Gastroesophageal sphincter (tissue), 3 donors: ENCODE measurements at regions not wholly inside any gene's neighbourhood (a gene's known extent, or its start where the extent isn't known, plus 50 kb on each side); places are given as distances from the start of the nearest gene placed in this dataset.

Source experiments
- POLR2AphosphoS5 ChIP-seq: sonication (generic); formaldehyde crosslinking; IDR thresholded peaks from one replicate; pipeline ENCODE4 v1.6.1; 2017; ENCODE audit warnings: antibody characterized with exemption
- TF ChIP-seq, protein P1 (sequence below), 4 experiments: fragments of 200-600 bp in 2 of 4; fragments of 450-650 bp in 2 of 4; sonication (generic) in 1 of 4; IDR thresholded peaks; one replicate each; pipeline ENCODE4 v1.5.1; 2017 to 2019; ENCODE audit warnings: antibody characterized with exemption in 4 of 4, mild to moderate bottlenecking in 2 of 4, moderate library complexity in 2 of 4

DNA sequence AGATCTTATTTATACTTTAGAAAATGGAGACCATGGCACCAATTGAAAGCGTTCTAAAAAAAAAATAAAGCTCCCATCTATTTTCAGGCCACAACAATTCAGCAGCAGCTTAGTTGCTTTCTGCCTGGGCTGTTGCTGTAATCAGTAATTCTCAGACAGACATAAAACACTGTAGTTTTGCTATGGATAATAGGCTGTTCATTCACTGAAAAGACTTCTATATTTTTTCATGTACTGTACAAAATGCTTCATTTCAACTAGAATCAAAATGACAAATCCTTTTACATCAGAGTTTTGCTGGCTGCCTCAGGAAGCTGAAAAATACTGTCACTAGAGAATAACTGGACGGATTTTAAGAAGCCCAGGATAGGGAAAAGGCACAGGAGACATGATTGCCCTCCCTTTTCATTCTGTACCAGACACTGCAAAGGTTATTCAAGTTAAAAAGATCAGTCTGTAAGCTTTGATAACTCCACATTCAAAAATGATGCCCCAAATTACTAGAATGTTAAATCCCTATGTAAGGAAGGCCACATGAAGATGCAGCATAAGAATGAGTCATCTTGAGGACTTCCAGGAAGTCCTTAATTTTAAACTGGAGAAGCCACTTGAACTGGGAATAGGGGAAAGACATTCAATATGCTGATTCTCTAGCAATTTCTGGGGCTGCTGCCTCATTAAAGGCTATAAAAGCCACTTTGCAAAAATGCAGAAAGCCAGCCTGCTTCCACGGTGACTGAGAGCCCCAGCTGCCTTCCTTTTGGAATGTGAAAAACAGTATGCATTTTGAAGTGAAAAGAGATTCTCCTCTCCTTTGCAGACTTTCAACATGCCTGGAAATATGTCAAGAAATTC is 403.2 kb upstream of the RASGEF1B start:
- TF ChIP-seq, protein P1, sequence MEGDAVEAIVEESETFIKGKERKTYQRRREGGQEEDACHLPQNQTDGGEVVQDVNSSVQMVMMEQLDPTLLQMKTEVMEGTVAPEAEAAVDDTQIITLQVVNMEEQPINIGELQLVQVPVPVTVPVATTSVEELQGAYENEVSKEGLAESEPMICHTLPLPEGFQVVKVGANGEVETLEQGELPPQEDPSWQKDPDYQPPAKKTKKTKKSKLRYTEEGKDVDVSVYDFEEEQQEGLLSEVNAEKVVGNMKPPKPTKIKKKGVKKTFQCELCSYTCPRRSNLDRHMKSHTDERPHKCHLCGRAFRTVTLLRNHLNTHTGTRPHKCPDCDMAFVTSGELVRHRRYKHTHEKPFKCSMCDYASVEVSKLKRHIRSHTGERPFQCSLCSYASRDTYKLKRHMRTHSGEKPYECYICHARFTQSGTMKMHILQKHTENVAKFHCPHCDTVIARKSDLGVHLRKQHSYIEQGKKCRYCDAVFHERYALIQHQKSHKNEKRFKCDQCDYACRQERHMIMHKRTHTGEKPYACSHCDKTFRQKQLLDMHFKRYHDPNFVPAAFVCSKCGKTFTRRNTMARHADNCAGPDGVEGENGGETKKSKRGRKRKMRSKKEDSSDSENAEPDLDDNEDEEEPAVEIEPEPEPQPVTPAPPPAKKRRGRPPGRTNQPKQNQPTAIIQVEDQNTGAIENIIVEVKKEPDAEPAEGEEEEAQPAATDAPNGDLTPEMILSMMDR (IDR thresholded peaks at IDR 0.05): no peak
- no peak for TF ChIP-seq POLR2AphosphoS5
